GM23338 (cell line): ENCODE measurements at regions not wholly inside any gene's neighbourhood (a gene's known extent, or its start where the extent isn't known, plus 50 kb on each side); places are given as distances from the start of the nearest gene placed in this dataset.

Source experiments
- CREB1 ChIP-seq: fragments of 250-450 bp; sonication (Bioruptor Pico); IDR thresholded peaks from 2 replicates; pipeline ENCODE4 v1.5.0; 2020; ENCODE audit warnings: low read depth, mild to moderate bottlenecking, moderate library complexity
- CTCF ChIP-seq, 2 experiments: fragments of 200-600 bp in 1 of 2; sonication (generic) in 1 of 2; conservative IDR thresholded peaks; 2 replicates each; pipeline versions ENCODE4 v1.5.1 to v1.6.1; 2016 to 2017; ENCODE audit warnings: antibody characterized with exemption in 2 of 2, low read depth in 2 of 2, mild to moderate bottlenecking in 2 of 2, moderate library complexity in 1 of 2
- EZH2 ChIP-seq: fragments of 200-600 bp; sonication (generic); IDR thresholded peaks from one replicate; pipeline ENCODE4 v1.8.0; 2017; ENCODE audit warnings: antibody characterized with exemption, mild to moderate bottlenecking, low read depth; ENCODE audit not compliant: unreplicated experiment
- EZH2phosphoT487 ChIP-seq: fragments of 200-600 bp; sonication (generic); IDR thresholded peaks from one replicate; pipeline ENCODE4 v1.8.1; 2018; ENCODE audit warnings: antibody characterized with exemption; ENCODE audit not compliant: unreplicated experiment
- NANOG ChIP-seq: IDR thresholded peaks from 2 replicates; pipeline ENCODE4 v1.6.1; 2016; ENCODE audit warnings: antibody characterized with exemption, borderline replicate concordance
- POLR2AphosphoS5 ChIP-seq: IDR thresholded peaks from 2 replicates; pipeline ENCODE4 v1.6.1; 2016; ENCODE audit warnings: antibody characterized with exemption, low read depth
- REST ChIP-seq: IDR thresholded peaks from one replicate; pipeline ENCODE4 v1.6.1; 2018; ENCODE audit warnings: antibody characterized with exemption; ENCODE audit not compliant: unreplicated experiment
- STAT1 ChIP-seq: IDR thresholded peaks from one replicate; pipeline ENCODE4 v1.6.1; 2016; ENCODE audit warnings: antibody characterized with exemption; ENCODE audit not compliant: unreplicated experiment
- ZNF331 ChIP-seq: fragments of 250-450 bp; sonication (Bioruptor Pico); IDR thresholded peaks from 2 replicates; pipeline ENCODE4 v1.5.0; 2020; ENCODE audit warnings: low read depth, mild to moderate bottlenecking, moderate library complexity

- TF ChIP-seq CTCF (conservative IDR thresholded peaks at IDR 0.05; ENCODE audit: low read depth in 2 of 2) (no peak), POLR2AphosphoS5 (no peak), NANOG (no peak), CREB1 (CRISPR knock-in tag) (no peak), EZH2phosphoT487 (no peak), EZH2 (no peak), STAT1 (no peak), ZNF331 (CRISPR knock-in tag) (no peak), REST (no peak)
Measured at GRCh38 chr5:25550793-25551192, 906.0 kb upstream of the CDH10 start.
